ENCODE measurements at regions not wholly inside any gene's neighbourhood (a gene's known extent, or its start where the extent isn't known, plus 50 kb on each side); places are given as distances from the start of the nearest gene placed in this dataset.

- TF ChIP-seq, protein P1, sequence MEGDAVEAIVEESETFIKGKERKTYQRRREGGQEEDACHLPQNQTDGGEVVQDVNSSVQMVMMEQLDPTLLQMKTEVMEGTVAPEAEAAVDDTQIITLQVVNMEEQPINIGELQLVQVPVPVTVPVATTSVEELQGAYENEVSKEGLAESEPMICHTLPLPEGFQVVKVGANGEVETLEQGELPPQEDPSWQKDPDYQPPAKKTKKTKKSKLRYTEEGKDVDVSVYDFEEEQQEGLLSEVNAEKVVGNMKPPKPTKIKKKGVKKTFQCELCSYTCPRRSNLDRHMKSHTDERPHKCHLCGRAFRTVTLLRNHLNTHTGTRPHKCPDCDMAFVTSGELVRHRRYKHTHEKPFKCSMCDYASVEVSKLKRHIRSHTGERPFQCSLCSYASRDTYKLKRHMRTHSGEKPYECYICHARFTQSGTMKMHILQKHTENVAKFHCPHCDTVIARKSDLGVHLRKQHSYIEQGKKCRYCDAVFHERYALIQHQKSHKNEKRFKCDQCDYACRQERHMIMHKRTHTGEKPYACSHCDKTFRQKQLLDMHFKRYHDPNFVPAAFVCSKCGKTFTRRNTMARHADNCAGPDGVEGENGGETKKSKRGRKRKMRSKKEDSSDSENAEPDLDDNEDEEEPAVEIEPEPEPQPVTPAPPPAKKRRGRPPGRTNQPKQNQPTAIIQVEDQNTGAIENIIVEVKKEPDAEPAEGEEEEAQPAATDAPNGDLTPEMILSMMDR (conservative IDR thresholded peaks at IDR 0.05; ENCODE audit: low read length), result no peak
- TF ChIP-seq EZH2phosphoT487 (IDR thresholded peaks at IDR 0.05; ENCODE audit: borderline replicate concordance), result no peak
These were observed 165.4 kb upstream of the C1QTNF7 start for GRCh38 chr4:15262396-15262795.
